Neural progenitor cell (in vitro differentiated cells): ENCODE measurements at regions not wholly inside any gene's neighbourhood (a gene's known extent, or its start where the extent isn't known, plus 50 kb on each side); places are given as distances from the start of the nearest gene placed in this dataset.

Source experiments
- DNase-seq: peaks from one replicate; pipeline ENCODE4 v3.0.0-alpha.2; 2016; ENCODE audit warnings: low spot score
- H2AFZ ChIP-seq: fragments of 200-600 bp; sonication (generic); replicated peaks from 2 replicates; pipeline ENCODE4 v1.6.1; 2016; ENCODE audit warnings: antibody characterized with exemption
- H3F3A ChIP-seq: fragments of 200-600 bp; sonication (generic); 2 replicates; pipeline ENCODE4 v1.6.1; 2016; ENCODE audit warnings: antibody characterized with exemption, low read depth
- H3K27ac ChIP-seq: fragments of 200-600 bp; sonication (generic); 2 replicates; pipeline ENCODE4 v1.5.1; 2016; ENCODE audit warnings: mild to moderate bottlenecking
- H3K27me3 ChIP-seq: fragments of 200-600 bp; sonication (generic); 2 replicates; pipeline ENCODE4 v1.6.1; 2016; ENCODE audit warnings: mild to moderate bottlenecking, moderate library complexity
- H3K36me3 ChIP-seq: fragments of 200-600 bp; sonication (generic); 2 replicates; pipeline ENCODE4 v1.5.1; 2016
- H3K4me1 ChIP-seq: fragments of 200-600 bp; sonication (generic); 2 replicates; pipeline ENCODE4 v1.6.1; 2016; ENCODE audit warnings: mixed run types
- H3K4me2 ChIP-seq: fragments of 200-600 bp; sonication (generic); 2 replicates; pipeline ENCODE4 v1.6.1; 2016
- H3K4me3 ChIP-seq: fragments of 200-600 bp; sonication (generic); 2 replicates; pipeline ENCODE4 v1.5.1; 2016
- H3K79me2 ChIP-seq: fragments of 200-600 bp; sonication (generic); 2 replicates; pipeline ENCODE4 v1.6.1; 2016; ENCODE audit warnings: low read depth
- H3K9ac ChIP-seq: fragments of 200-600 bp; sonication (generic); 2 replicates; pipeline ENCODE4 v1.6.1; 2016
- H3K9me3 ChIP-seq: fragments of 200-600 bp; sonication (generic); 2 replicates; pipeline ENCODE4 v1.5.1; 2016; ENCODE audit warnings: low read depth
- H4K20me1 ChIP-seq: fragments of 200-600 bp; sonication (generic); 2 replicates; pipeline ENCODE4 v1.6.1; 2016; ENCODE audit warnings: low read depth
- H3K27ac Mint-ChIP-seq: 3 replicates; pipeline ENCODE4 v1.8.0; 2021; ENCODE audit warnings: mixed read lengths
- H3K27me3 Mint-ChIP-seq: 2 replicates; pipeline ENCODE4 v1.8.0; 2022; ENCODE audit warnings: low read depth, mild to moderate bottlenecking, inconsistent platforms, moderate library complexity, mixed read lengths; ENCODE audit not compliant: insufficient read depth
- H3K36me3 Mint-ChIP-seq: 3 replicates; pipeline ENCODE4 v1.8.0; 2021; ENCODE audit warnings: mixed read lengths
- H3K4me1 Mint-ChIP-seq: 3 replicates; pipeline ENCODE4 v1.8.0; 2021; ENCODE audit warnings: mixed read lengths
- H3K4me3 Mint-ChIP-seq: 3 replicates; pipeline ENCODE4 v1.8.0; 2021; ENCODE audit warnings: mild to moderate bottlenecking, moderate library complexity, mixed read lengths
- H3K9me3 Mint-ChIP-seq: 3 replicates; pipeline ENCODE4 v1.8.0; 2020; ENCODE audit warnings: mixed read lengths
- CTCF ChIP-seq: fragments of 200-600 bp; sonication (generic); IDR thresholded peaks from 2 replicates; pipeline ENCODE4 v1.5.1; 2017; ENCODE audit warnings: antibody characterized with exemption, mild to moderate bottlenecking
- EZH2 ChIP-seq: fragments of 200-600 bp; sonication (generic); IDR thresholded peaks from 2 replicates; pipeline ENCODE4 v1.6.1; 2017; ENCODE audit warnings: antibody characterized with exemption, mild to moderate bottlenecking, moderate library complexity
- EZH2phosphoT487 ChIP-seq: fragments of 200-600 bp; sonication (generic); IDR thresholded peaks from 2 replicates; pipeline ENCODE4 v1.6.1; 2017; ENCODE audit warnings: antibody characterized with exemption

GRCh38 chr1:95728841-95729240, 494.8 kb downstream of the RWDD3 start:
- H3K27ac ChIP-seq: no peak overlapping the region
- H2AFZ ChIP-seq: no peak overlapping the region
- no peaks in the 10 kb centered on the region for H3K36me3 ChIP-seq
- no peaks in the 10 kb centered on the region for H3K79me2 ChIP-seq
- TF ChIP-seq EZH2: no peak
- TF ChIP-seq EZH2phosphoT487: no peak
- TF ChIP-seq CTCF: no peak
- H3K27me3 Mint-ChIP-seq: no peaks in the 10 kb centered on the region
- no peaks in the 10 kb centered on the region for H4K20me1 ChIP-seq
- H3K9ac ChIP-seq: no peak overlapping the region
- H3K27me3 ChIP-seq: no peaks in the 10 kb centered on the region
- no peaks in the 10 kb centered on the region for H3K4me1 ChIP-seq
- H3K9me3 Mint-ChIP-seq: no peaks in the 10 kb centered on the region
- no peaks in the 10 kb centered on the region for H3K4me1 Mint-ChIP-seq
- no peak for DNase-seq
- H3F3A ChIP-seq: no peaks in the 10 kb centered on the region
- no peak overlapping the region for H3K4me2 ChIP-seq
- H3K36me3 Mint-ChIP-seq: no peaks in the 10 kb centered on the region
- no peaks in the 10 kb centered on the region for H3K9me3 ChIP-seq
- H3K27ac Mint-ChIP-seq: no peak overlapping the region
- H3K4me3 Mint-ChIP-seq: no peak overlapping the region
- H3K4me3 ChIP-seq: no peak overlapping the region

GRCh38 chr1:95730986-95731385, 497.0 kb downstream of the RWDD3 start:
- TF ChIP-seq EZH2 (no peak), EZH2phosphoT487 (no peak), CTCF (no peak)
- no peaks in the 10 kb centered on the region for H4K20me1 ChIP-seq
- H3K27me3 ChIP-seq: no peaks in the 10 kb centered on the region
- no peak for DNase-seq
- no peak overlapping the region for H3K9ac ChIP-seq
- H3K79me2 ChIP-seq: no peaks in the 10 kb centered on the region
- H3K36me3 ChIP-seq: no peaks in the 10 kb centered on the region
- no peaks in the 10 kb centered on the region for H3K9me3 ChIP-seq
- Mint-ChIP-seq H3K9me3 (no peaks in the 10 kb centered on the region), H3K4me1 (no peaks in the 10 kb centered on the region), H3K4me3 (no peak overlapping the region), H3K27me3 (no peaks in the 10 kb centered on the region), H3K27ac (no peak overlapping the region), H3K36me3 (no peaks in the 10 kb centered on the region)
- no peak overlapping the region for H3K27ac ChIP-seq
- H3K4me3 ChIP-seq: no peak overlapping the region
- peak overlapping the region; percentile 32 for H2AFZ ChIP-seq
- H3K4me2 ChIP-seq: no peak overlapping the region
- H3K4me1 ChIP-seq: no peaks in the 10 kb centered on the region
- no peaks in the 10 kb centered on the region for H3F3A ChIP-seq

- Histone ChIP-seq H3K27ac (no peak overlapping the region), H3K36me3 (no peaks in the 10 kb centered on the region), H2AFZ (no peak overlapping the region), H3K4me2 (no peak overlapping the region), H3K4me3 (no peak overlapping the region), H3F3A (no peaks in the 10 kb centered on the region), H3K27me3 (no peaks in the 10 kb centered on the region), H3K79me2 (no peaks in the 10 kb centered on the region), H3K9me3 (no peaks in the 10 kb centered on the region), H4K20me1 (no peaks in the 10 kb centered on the region), H3K4me1 (no peaks in the 10 kb centered on the region), H3K9ac (no peak overlapping the region)
- H3K9me3 Mint-ChIP-seq: no peaks in the 10 kb centered on the region
- no peaks in the 10 kb centered on the region for H3K4me1 Mint-ChIP-seq
- no peak overlapping the region for H3K27ac Mint-ChIP-seq
- H3K4me3 Mint-ChIP-seq: no peak overlapping the region
- H3K36me3 Mint-ChIP-seq: no peaks in the 10 kb centered on the region
- DNase-seq: no peak
- no peaks in the 10 kb centered on the region for H3K27me3 Mint-ChIP-seq
- no peak for TF ChIP-seq CTCF
Observed at GRCh38 chr1:95731466-95731865, 497.5 kb downstream of the RWDD3 start.

- no peak overlapping the region for H3K4me3 Mint-ChIP-seq
- no peak overlapping the region for H3K27ac Mint-ChIP-seq
- H3K9me3 Mint-ChIP-seq: peaks cover 3% of the 10 kb centered on the region
- Histone ChIP-seq H4K20me1 (no peaks in the 10 kb centered on the region), H3K4me1 (no peaks in the 10 kb centered on the region), H3K9me3 (no peaks in the 10 kb centered on the region), H3K27me3 (no peaks in the 10 kb centered on the region), H3K9ac (no peak overlapping the region), H3K27ac (no peak overlapping the region), H3K36me3 (no peaks in the 10 kb centered on the region), H3K79me2 (no peaks in the 10 kb centered on the region), H3F3A (no peaks in the 10 kb centered on the region), H3K4me2 (no peak overlapping the region), H2AFZ (no peak overlapping the region), H3K4me3 (no peak overlapping the region)
- no peaks in the 10 kb centered on the region for H3K4me1 Mint-ChIP-seq
- TF ChIP-seq EZH2phosphoT487: no peak
- H3K36me3 Mint-ChIP-seq: no peaks in the 10 kb centered on the region
- no peaks in the 10 kb centered on the region for H3K27me3 Mint-ChIP-seq
- DNase-seq: no peak
Observed at GRCh38 chr1:95733031-95733430, 499.0 kb downstream of the RWDD3 start.
